ENCODE measurements at regions not wholly inside any gene's neighbourhood (a gene's known extent, or its start where the extent isn't known, plus 50 kb on each side); places are given as distances from the start of the nearest gene placed in this dataset.

DNA sequence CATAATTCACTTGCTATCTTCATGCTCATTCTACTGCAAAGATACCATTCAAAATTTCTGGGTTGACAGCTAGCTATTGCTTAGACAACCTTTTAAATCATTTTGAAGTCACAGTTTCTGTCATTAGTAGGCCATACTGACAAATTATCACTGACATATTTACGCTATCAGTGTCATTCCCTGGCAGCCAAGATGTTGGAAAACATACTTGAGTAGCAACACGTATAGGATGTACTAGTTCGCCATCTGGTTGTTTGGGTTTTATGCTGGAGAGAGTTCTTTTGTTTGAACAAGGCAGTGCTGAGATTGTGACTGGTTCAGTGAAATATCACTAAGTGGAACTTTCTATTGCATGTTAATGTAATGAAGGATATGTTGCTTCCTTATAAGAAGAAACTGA lies 621.9 kb downstream of the DTWD2 start:
- CTCF ChIA-PET: no interaction called here
- TF ChIP-seq, protein P1, sequence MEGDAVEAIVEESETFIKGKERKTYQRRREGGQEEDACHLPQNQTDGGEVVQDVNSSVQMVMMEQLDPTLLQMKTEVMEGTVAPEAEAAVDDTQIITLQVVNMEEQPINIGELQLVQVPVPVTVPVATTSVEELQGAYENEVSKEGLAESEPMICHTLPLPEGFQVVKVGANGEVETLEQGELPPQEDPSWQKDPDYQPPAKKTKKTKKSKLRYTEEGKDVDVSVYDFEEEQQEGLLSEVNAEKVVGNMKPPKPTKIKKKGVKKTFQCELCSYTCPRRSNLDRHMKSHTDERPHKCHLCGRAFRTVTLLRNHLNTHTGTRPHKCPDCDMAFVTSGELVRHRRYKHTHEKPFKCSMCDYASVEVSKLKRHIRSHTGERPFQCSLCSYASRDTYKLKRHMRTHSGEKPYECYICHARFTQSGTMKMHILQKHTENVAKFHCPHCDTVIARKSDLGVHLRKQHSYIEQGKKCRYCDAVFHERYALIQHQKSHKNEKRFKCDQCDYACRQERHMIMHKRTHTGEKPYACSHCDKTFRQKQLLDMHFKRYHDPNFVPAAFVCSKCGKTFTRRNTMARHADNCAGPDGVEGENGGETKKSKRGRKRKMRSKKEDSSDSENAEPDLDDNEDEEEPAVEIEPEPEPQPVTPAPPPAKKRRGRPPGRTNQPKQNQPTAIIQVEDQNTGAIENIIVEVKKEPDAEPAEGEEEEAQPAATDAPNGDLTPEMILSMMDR (IDR thresholded peaks at IDR 0.05; ENCODE audit: control extremely low read depth, extremely low read depth, low read depth, missing control alignments): no peak
- no peak for DNase-seq (ENCODE audit: extremely low spot score)
- POLR2A ChIA-PET: no interaction called here

DNA sequence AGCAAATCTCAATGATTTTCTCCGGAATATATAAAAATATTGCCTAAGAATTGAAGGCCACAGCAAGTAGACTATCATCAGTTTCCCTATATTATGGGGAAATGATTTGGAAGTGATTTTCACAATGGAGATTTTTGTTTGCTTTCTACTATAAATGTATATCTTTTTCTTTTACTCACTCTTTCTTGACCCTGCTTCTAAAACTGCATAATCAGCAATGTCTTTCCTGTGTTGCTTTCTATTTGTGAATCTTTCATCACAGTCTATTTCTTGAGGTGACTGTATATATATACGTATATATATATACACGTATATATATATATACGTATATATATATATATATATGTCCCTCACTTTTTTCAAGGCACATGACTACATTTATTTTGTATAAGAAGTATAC lies 622.6 kb downstream of the DTWD2 start:
- POLR2A ChIA-PET: no interaction called here
- no peak for DNase-seq (ENCODE audit: extremely low spot score)

DNA sequence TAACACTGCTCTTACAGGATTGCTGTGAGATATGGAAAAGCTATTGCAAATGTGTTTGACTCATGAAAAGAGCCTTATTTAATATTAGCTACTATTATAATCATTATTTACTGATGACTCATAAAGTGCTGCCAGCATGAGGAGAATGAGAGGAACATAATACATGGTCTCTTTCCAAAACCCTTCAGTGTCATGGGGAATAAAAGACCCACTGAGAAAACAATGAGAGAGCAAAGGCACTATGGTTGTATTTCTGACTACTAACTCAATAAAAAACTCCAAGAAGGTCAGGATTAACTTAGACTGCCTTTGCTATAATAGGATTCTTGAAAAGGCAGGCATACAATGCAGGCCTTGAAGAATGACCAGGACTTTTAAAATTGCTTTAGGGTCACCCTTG lies 633.5 kb downstream of the DTWD2 start:
- DNase-seq (ENCODE audit: extremely low spot score): no peak
- POLR2A ChIA-PET: no interaction called here
- TF ChIP-seq, protein P1 (IDR thresholded peaks at IDR 0.05; ENCODE audit: control extremely low read depth, extremely low read depth, low read depth, missing control alignments): no peak
- CTCF ChIA-PET: interaction anchor here (1.1 kb wide), 1 partner anchor 20 kb away, joined by 3 read pairs; no protein-coding TSS in a partner anchor

More for the DNA sequence above, 622.6 kb downstream of the DTWD2 start:
- TF ChIP-seq, protein P1 (IDR thresholded peaks at IDR 0.05; ENCODE audit: control extremely low read depth, extremely low read depth, low read depth, missing control alignments): no peak
- CTCF ChIA-PET: no interaction called here

- ChIA-PET POLR2A (no interaction called here), CTCF (no interaction called here)
- TF ChIP-seq, protein P1 (IDR thresholded peaks at IDR 0.05; ENCODE audit: control extremely low read depth, extremely low read depth, low read depth, missing control alignments): no peak
- no peak for DNase-seq (ENCODE audit: extremely low spot score)
Observed at GRCh38 chr5:118353970-118354369, 634.4 kb downstream of the DTWD2 start.

GRCh38 chr5:118336468-118336867 lies 651.9 kb downstream of the DTWD2 start:
- POLR2A ChIA-PET: no interaction called here
- CTCF ChIA-PET: no interaction called here

GRCh38 chr5:118327389-118327788 lies 661.0 kb downstream of the DTWD2 start:
- POLR2A ChIA-PET: no interaction called here
- CTCF ChIA-PET: interaction anchor here (1.3 kb wide), 1 partner anchor 13 kb away, joined by 3 read pairs; no protein-coding TSS in a partner anchor
- TF ChIP-seq, protein P1 (IDR thresholded peaks at IDR 0.05; ENCODE audit: control extremely low read depth, extremely low read depth, low read depth, missing control alignments): no peak
- DNase-seq (ENCODE audit: extremely low spot score): no peak

More at GRCh38 chr5:118336468-118336867, 651.9 kb downstream of the DTWD2 start:
- TF ChIP-seq, protein P1 (IDR thresholded peaks at IDR 0.05; ENCODE audit: control extremely low read depth, extremely low read depth, low read depth, missing control alignments): no peak
- DNase-seq (ENCODE audit: extremely low spot score): no peak
